HEK293T (cell line): ENCODE measurements at regions not wholly inside any gene's neighbourhood (a gene's known extent, or its start where the extent isn't known, plus 50 kb on each side); places are given as distances from the start of the nearest gene placed in this dataset.

Experiments
- CTCF ChIA-PET: fragments of 350-600 bp; formaldehyde crosslinking; extraction: SDS; loops from one replicate; lab custom pipeline; 2021; ENCODE audit warnings: antibody characterized with exemption, inconsistent platforms; lab: Yijun Ruan, JAX
- POLR2A ChIA-PET: fragments of 350-600 bp; formaldehyde crosslinking; extraction: SDS; loops from one replicate; lab custom pipeline; 2020; ENCODE audit warnings: antibody characterized with exemption, inconsistent platforms; lab: Yijun Ruan, JAX
- DNase-seq: peaks from one replicate; pipeline ENCODE4 v3.0.0; 2012; ENCODE audit warnings: mixed read lengths; ENCODE audit errors: extremely low spot score
- ARNT ChIP-seq: fragments of 450-650 bp; IDR thresholded peaks from 2 replicates; pipeline ENCODE4 v1.6.1; 2017; ENCODE audit warnings: mild to moderate bottlenecking
- BHLHE40 ChIP-seq: fragments of 450-650 bp; IDR thresholded peaks from 2 replicates; pipeline ENCODE4 v1.6.1; 2016; ENCODE audit warnings: mild to moderate bottlenecking, moderate library complexity, borderline replicate concordance
- CTBP1 ChIP-seq: fragments of 450-650 bp; IDR thresholded peaks from 2 replicates; pipeline ENCODE4 v1.6.1; 2016; ENCODE audit warnings: borderline replicate concordance
- ELF4 ChIP-seq: fragments of 450-650 bp; IDR thresholded peaks from 2 replicates; pipeline ENCODE4 v1.6.1; 2017; ENCODE audit warnings: antibody characterized with exemption
- FOXA1 ChIP-seq: fragments of 450-650 bp; IDR thresholded peaks from 2 replicates; pipeline ENCODE4 v1.6.1; 2016; ENCODE audit warnings: mild to moderate bottlenecking
- FOXK2 ChIP-seq: fragments of 450-650 bp; IDR thresholded peaks from 2 replicates; pipeline ENCODE4 v1.6.1; 2016; ENCODE audit warnings: mild to moderate bottlenecking
- FOXM1 ChIP-seq: fragments of 450-650 bp; IDR thresholded peaks from 2 replicates; pipeline ENCODE4 v1.6.1; 2017; ENCODE audit warnings: mild to moderate bottlenecking, borderline replicate concordance
- HDGF ChIP-seq: fragments of 450-650 bp; IDR thresholded peaks from 2 replicates; pipeline ENCODE4 v1.6.1; 2017; ENCODE audit warnings: antibody characterized with exemption, borderline replicate concordance
- L3MBTL2 ChIP-seq: fragments of 450-650 bp; conservative IDR thresholded peaks from 2 replicates; pipeline ENCODE4 v1.6.1; 2016; ENCODE audit warnings: mild to moderate bottlenecking
- LEF1 ChIP-seq: fragments of 450-650 bp; IDR thresholded peaks from 2 replicates; pipeline ENCODE4 v1.6.1; 2017; ENCODE audit warnings: mild to moderate bottlenecking, borderline replicate concordance
- NFRKB ChIP-seq: fragments of 450-650 bp; IDR thresholded peaks from 2 replicates; pipeline ENCODE4 v1.6.1; 2016; ENCODE audit warnings: mild to moderate bottlenecking, moderate library complexity
- SP1 ChIP-seq: fragments of 450-650 bp; IDR thresholded peaks from 2 replicates; pipeline ENCODE4 v1.6.1; 2017
- SUZ12 ChIP-seq: fragments of 450-650 bp; IDR thresholded peaks from 2 replicates; pipeline ENCODE4 v1.6.1; 2016; ENCODE audit warnings: mild to moderate bottlenecking
- TARDBP ChIP-seq: fragments of 450-650 bp; IDR thresholded peaks from 2 replicates; pipeline ENCODE4 v1.6.1; 2016
- ZNF384 ChIP-seq: fragments of 450-650 bp; IDR thresholded peaks from 2 replicates; pipeline ENCODE4 v1.6.1; 2016
- TF ChIP-seq, protein P1 (sequence below): fragments of 450-650 bp; IDR thresholded peaks from 2 replicates; pipeline ENCODE4 v1.6.1; 2016

DNA sequence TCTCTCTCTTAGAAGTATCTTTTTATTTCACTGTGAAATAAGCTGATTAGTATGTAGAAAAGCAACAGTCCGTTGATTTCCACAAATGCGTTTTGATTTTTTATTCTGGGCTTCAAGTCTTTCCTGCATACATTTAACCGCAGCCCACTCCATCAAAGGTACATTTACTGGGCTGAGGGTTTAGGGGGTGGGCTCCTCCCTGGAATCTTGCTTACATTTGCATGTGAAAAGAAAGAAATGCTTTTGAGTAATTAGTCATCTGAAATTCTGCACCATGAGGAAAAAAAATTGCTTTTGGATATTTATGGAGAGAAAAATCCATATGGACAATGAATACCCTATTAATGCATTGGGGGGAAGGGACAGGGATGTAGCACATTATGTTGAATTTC is 178.3 kb upstream of the MCHR2 start:
- no peak for DNase-seq
- POLR2A ChIA-PET: no interaction called here
- CTCF ChIA-PET: no interaction called here

DNA sequence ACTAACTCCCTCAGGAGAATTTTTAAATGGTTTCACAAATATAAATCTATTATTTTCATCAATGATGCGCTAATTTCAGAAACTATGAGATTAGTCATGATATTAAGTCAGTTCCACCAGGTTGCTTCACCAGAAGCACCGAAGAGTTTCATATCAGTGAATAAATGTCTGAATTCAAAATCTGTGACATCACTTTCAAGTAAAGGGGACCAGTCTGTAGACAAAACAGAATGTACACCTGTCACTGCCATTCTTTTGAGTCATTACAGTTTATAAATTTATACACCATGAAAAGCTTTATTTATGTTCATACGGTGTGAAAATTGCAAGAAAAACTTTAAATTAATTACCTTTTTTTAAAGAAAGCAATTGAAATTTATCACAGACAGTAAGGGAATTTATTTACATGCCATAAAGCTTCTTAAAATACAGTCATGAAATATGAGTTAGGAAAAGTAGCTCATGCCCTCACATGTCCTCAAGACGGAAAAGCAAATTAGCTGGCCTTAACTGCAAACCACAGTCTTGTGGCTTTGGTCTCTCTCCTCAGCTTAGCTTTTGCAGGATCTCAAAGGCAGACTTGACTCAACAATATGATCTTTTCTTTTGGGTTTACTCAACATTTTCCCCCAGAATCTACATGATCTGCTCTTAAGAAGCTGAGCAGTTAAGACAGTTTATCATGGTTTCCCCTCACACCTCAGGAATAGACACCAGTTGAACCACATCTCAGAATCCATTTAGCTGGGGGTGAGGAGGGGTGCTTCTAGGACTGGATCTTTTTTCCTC is 177.7 kb upstream of the MCHR2 start:
- no peak for DNase-seq
- no peak for TF ChIP-seq ARNT
- TF ChIP-seq L3MBTL2: no peak
- no peak for TF ChIP-seq ZNF384
- TF ChIP-seq SP1: no peak
- TF ChIP-seq FOXK2: no peak
- TF ChIP-seq BHLHE40: no peak
- TF ChIP-seq FOXA1: no peak
- TF ChIP-seq FOXM1: no peak
- TF ChIP-seq CTBP1: no peak
- no peak for TF ChIP-seq LEF1
- no peak for TF ChIP-seq NFRKB
- TF ChIP-seq, protein P1, sequence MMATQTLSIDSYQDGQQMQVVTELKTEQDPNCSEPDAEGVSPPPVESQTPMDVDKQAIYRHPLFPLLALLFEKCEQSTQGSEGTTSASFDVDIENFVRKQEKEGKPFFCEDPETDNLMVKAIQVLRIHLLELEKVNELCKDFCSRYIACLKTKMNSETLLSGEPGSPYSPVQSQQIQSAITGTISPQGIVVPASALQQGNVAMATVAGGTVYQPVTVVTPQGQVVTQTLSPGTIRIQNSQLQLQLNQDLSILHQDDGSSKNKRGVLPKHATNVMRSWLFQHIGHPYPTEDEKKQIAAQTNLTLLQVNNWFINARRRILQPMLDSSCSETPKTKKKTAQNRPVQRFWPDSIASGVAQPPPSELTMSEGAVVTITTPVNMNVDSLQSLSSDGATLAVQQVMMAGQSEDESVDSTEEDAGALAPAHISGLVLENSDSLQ: no peak
- TF ChIP-seq SUZ12: no peak
- no peak for TF ChIP-seq ELF4
- no peak for TF ChIP-seq HDGF
- no peak for TF ChIP-seq TARDBP
- POLR2A ChIA-PET: no interaction called here
- CTCF ChIA-PET: no interaction called here

More for the DNA sequence above, 178.3 kb upstream of the MCHR2 start:
- no peak for TF ChIP-seq CTBP1
- TF ChIP-seq HDGF: no peak
- no peak for TF ChIP-seq ZNF384
- TF ChIP-seq ELF4: no peak
- TF ChIP-seq SP1: no peak
- TF ChIP-seq FOXM1: no peak
- TF ChIP-seq ARNT: no peak
- TF ChIP-seq L3MBTL2: no peak
- no peak for TF ChIP-seq FOXK2

DNA sequence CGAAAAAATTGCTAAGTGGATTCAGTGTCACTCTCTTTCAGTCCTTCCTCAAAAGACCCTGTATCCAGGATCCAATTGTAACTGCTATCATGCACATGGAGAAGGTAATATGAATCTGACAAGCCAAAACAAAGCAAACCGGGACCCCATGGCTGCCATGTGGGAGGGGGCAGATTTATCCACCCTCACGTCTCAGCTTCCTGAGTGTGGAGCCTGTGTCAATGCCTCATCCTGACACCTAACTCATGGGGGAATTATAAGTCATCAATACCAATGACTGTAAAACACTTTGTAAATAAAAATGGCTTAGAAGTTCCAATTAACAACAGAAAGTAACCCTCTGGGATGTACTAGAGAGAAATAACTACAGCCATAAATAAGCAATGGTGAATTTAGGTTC is 174.1 kb upstream of the MCHR2 start:
- ChIA-PET CTCF (no interaction called here), POLR2A (no interaction called here)
- DNase-seq: no peak
- TF ChIP-seq L3MBTL2 (no peak), NFRKB (no peak), ELF4 (no peak), FOXK2 (no peak), TARDBP (no peak), ARNT (no peak), SUZ12 (no peak), LEF1 (no peak), FOXA1 (no peak), HDGF (no peak), SP1 (no peak)
- TF ChIP-seq, protein P1: no peak

DNA sequence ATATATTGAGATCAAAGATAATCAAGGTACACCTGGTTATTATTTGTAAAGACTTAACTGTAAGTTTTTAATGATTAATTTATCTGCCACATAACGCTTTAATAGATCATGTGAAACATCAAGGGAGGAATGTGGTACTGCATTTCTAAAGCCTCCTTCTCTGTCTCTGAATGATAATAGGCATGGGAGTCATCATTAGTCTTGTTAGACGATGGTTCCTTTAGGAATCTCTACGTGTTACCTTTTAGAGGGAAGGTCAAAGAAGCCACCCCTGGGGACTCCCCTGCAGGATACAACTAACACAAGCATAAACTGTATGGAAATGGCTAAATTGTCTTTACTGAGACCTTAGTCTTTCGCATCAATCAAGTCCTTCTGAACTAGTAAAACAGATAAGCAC is 173.6 kb upstream of the MCHR2 start:
- POLR2A ChIA-PET: interaction anchor here (0.7 kb wide), 1 partner anchor 419 kb away, joined by 3 read pairs; no protein-coding TSS in a partner anchor
- DNase-seq: no peak
- TF ChIP-seq CTBP1 (no peak), SP1 (no peak), ELF4 (no peak), FOXK2 (no peak), FOXM1 (no peak), ZNF384 (no peak)
- TF ChIP-seq, protein P1: no peak
- CTCF ChIA-PET: no interaction called here

DNA sequence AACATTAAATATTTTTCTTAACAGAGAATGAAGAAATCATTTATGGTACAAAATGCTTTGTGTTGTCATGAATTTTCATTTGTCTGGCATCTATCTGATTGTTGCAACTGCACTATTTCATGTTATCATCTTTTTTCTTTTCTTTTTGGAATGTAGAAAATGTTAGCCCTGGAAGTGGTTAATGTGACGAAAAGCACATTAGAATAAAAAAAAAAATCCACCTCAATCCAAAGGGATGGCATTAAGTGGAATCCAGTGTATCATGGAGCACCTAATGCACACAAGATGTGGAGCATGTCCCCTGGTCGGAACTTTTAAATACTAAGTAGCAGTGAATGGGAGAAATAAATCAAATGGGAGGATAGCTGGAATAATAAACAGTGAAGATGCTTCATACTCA is 172.9 kb upstream of the MCHR2 start:
- ChIA-PET CTCF (no interaction called here), POLR2A (interaction anchor here (0.7 kb wide), 1 partner anchor 419 kb away, joined by 3 read pairs; no protein-coding TSS in a partner anchor)
- no peak for DNase-seq
- no peak for TF ChIP-seq SUZ12
- TF ChIP-seq, protein P1: no peak
- no peak for TF ChIP-seq FOXA1
- no peak for TF ChIP-seq SP1
- no peak for TF ChIP-seq FOXM1
- TF ChIP-seq HDGF: no peak
- TF ChIP-seq TARDBP: no peak

DNA sequence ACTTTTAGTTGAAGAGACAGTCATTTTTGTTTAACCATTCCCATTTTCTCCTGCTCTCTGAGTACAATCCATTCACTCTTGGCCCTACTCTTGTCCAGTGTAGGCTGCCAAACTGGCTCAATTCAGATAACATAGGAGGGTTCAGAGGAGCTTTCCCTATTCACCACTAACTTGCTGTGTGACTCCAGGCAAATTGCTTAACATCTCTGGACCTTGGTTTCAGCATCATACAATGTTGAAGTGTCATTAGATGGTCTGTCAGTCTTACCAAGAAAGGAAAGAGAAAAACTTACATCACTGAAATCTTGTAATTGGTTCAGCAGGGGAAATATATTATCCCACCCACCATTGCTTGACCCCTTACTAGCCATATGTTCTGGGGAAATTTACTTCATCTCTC is 171.4 kb upstream of the MCHR2 start:
- CTCF ChIA-PET: no interaction called here
- TF ChIP-seq ARNT (no peak), SUZ12 (no peak), FOXM1 (no peak), HDGF (no peak), BHLHE40 (no peak)
- TF ChIP-seq, protein P1: no peak
- DNase-seq: no peak
- POLR2A ChIA-PET: no interaction called here
